ENCODE measurements at regions not wholly inside any gene's neighbourhood (a gene's known extent, or its start where the extent isn't known, plus 50 kb on each side); places are given as distances from the start of the nearest gene placed in this dataset.

GRCh38 chr13:79197933-79198332 is 208.1 kb downstream of the RBM26 start (continued):
- TF ChIP-seq ZNF530 (CRISPR knock-in tag; IDR thresholded peaks at IDR 0.05; ENCODE audit: low read depth) (no peak), ZFYVE20 (CRISPR knock-in tag; IDR thresholded peaks at IDR 0.05; ENCODE audit: borderline replicate concordance, low read depth) (no peak), ZNF850 (CRISPR knock-in tag; conservative IDR thresholded peaks at IDR 0.05) (no peak), JARID2 (CRISPR knock-in tag; IDR thresholded peaks at IDR 0.05; ENCODE audit: insufficient replicate concordance) (no peak), ZNF354B (CRISPR knock-in tag; IDR thresholded peaks at IDR 0.05) (no peak), NONO (IDR thresholded peaks at IDR 0.05) (no peak), NONO (CRISPR knock-in tag; conservative IDR thresholded peaks at IDR 0.05) (no peak), EHMT2 (IDR thresholded peaks at IDR 0.05; ENCODE audit: borderline replicate concordance, low read depth, low read length) (no peak), ETV6 (CRISPR knock-in tag; conservative IDR thresholded peaks at IDR 0.05) (no peak), PITX1 (CRISPR knock-in tag; IDR thresholded peaks at IDR 0.05) (no peak)

DNA sequence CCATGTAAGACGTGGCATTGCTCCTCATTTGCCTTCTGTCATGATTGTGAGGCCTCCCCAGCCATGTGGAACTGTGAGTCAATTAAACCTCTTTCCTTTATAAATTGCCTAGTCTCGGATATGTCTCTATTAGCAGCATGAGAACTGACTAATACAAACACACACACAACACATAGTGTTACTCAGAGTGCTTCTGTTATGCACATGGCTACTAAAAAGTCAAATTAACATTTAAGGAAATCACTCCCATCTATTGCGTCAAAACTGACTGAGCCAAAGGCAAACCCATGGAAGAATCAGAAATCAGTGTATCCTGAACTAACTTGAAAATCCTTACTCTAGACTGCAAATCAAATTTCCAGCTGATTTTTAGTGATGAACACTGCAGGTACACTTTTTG is 209.2 kb downstream of the RBM26 start:
- DNase-seq (ENCODE audit: low spot score) (no peak), ATAC-seq (no peak), FAIRE-seq (no peak)
- 33% methylated on average over 3 of the region's 3 CpGs for WGBS (ENCODE audit: low lambda C conversion rate)
- H3K4me1 ChIP-seq (ENCODE audit: insufficient read depth, low read length): no peaks in the 10 kb centered on the region
- POLR2A ChIA-PET: no interaction called here
- in situ Hi-C loops (cut with HindIII; ENCODE audit: extremely low pct_ligation_motif_present, low pct_unique_long_range_greater_than_20kb): no loop called here
- no peak overlapping the region for H2AFZ ChIP-seq (ENCODE audit: low read length)
- no peak overlapping the region for H3K4me3 ChIP-seq (replicated peaks in 1 of 3; ENCODE audit: insufficient read depth in 1 of 3, low read depth in 2 of 3, low read length in 3 of 3)
- no peak for TF ChIP-seq AHR (CRISPR knock-in tag; IDR thresholded peaks at IDR 0.05)
- TF ChIP-seq ZFX (CRISPR knock-in tag; IDR thresholded peaks at IDR 0.05; ENCODE audit: low read depth): no peak
- no peak for TF ChIP-seq CHD4 (IDR thresholded peaks at IDR 0.05; ENCODE audit: borderline replicate concordance, low read length)
- no peak for TF ChIP-seq HNF4A (CRISPR knock-in tag; IDR thresholded peaks at IDR 0.05)
- H3K4me2 ChIP-seq (ENCODE audit: low read depth, low read length): no peak overlapping the region
- no peak overlapping the region for H3K27ac ChIP-seq (ENCODE audit: extremely low read length, insufficient read depth, low read length)
- intact Hi-C loops (cut with micrococcal nuclease; ENCODE audit: unreplicated experiment): no loop called here
- H3K9ac ChIP-seq (ENCODE audit: insufficient read depth, low read depth, low read length): no peak overlapping the region
- H3K36me3 ChIP-seq (replicated peaks in 1 of 2; ENCODE audit: control insufficient read depth in 1 of 2, insufficient read depth in 2 of 2, low read length in 2 of 2): no peaks in the 10 kb centered on the region
- CTCF ChIA-PET (ENCODE audit: low intra/inter-chr PET ratio, low total read pairs): no interaction called here
- H3K27me3 ChIP-seq (ENCODE audit: control insufficient read depth in 1 of 2, insufficient read depth in 2 of 2, low read length in 2 of 2): no peaks in the 10 kb centered on the region
- no peaks in the 10 kb centered on the region for H3K79me2 ChIP-seq (ENCODE audit: insufficient read depth, low read length)
- no TSS peak for BruUV-seq (replicated peaks)
- no peaks in the 10 kb centered on the region for H4K20me1 ChIP-seq (ENCODE audit: insufficient read depth, low read length)
- no peaks in the 10 kb centered on the region for H3K9me3 ChIP-seq (ENCODE audit: low read length)
